Esophagus muscularis mucosa (tissue), 4 donors: ENCODE measurements at regions not wholly inside any gene's neighbourhood (a gene's known extent, or its start where the extent isn't known, plus 50 kb on each side); places are given as distances from the start of the nearest gene placed in this dataset.

Source experiments
- DNase-seq: peaks from one replicate; pipeline ENCODE4 v3.0.0-alpha.2; 2017; ENCODE audit errors: extremely low spot score
- H3K27ac ChIP-seq, 4 donors: fragments of 200-600 bp; sonication (generic); replicated peaks in 1 of 4; 1 replicate in 3 of 4; 2 replicates in 1 of 4; pipeline ENCODE4 v1.5.1; 2016 to 2019; ENCODE audit warnings: mild to moderate bottlenecking in 1 of 4
- H3K27me3 ChIP-seq, 4 donors: fragments of 200-600 bp; sonication (generic); one replicate each; pipeline versions ENCODE4 v1.5.1 to v1.6.0; 2016 to 2019
- H3K36me3 ChIP-seq, 4 donors: fragments of 200-600 bp; sonication (generic); one replicate each; pipeline ENCODE4 v1.5.1; 2016 to 2019
- H3K4me1 ChIP-seq, 4 donors: fragments of 200-600 bp; sonication (generic); one replicate each; pipeline ENCODE4 v1.5.1; 2016 to 2019
- H3K4me3 ChIP-seq, 4 donors: fragments of 200-600 bp; sonication (generic); 1 replicate in 2 of 4; 2 replicates in 2 of 4; pipeline ENCODE4 v1.5.1; 2016 to 2019; ENCODE audit warnings: mild to moderate bottlenecking in 4 of 4, moderate library complexity in 1 of 4
- H3K9me3 ChIP-seq, 4 donors: fragments of 200-600 bp; sonication (generic); 1 replicate in 3 of 4; 2 replicates in 1 of 4; pipeline ENCODE4 v1.5.1; 2016 to 2019
- CTCF ChIP-seq, 3 experiments: fragments of 200-600 bp in 2 of 3; fragments of 450-650 bp in 1 of 3; sonication (generic) in 2 of 3; IDR thresholded peaks; one replicate each; pipeline ENCODE4 v1.5.1; 2017 to 2019; ENCODE audit warnings: antibody characterized with exemption in 3 of 3, mild to moderate bottlenecking in 2 of 3, moderate library complexity in 1 of 3
- EP300 ChIP-seq: sonication (generic); formaldehyde crosslinking; IDR thresholded peaks from one replicate; pipeline ENCODE4 v1.6.1; 2017; ENCODE audit warnings: antibody characterized with exemption
- POLR2A ChIP-seq: fragments of 450-650 bp; IDR thresholded peaks from one replicate; pipeline ENCODE4 v1.6.1; 2017; ENCODE audit warnings: antibody characterized with exemption, moderate library complexity, mild to moderate bottlenecking, low read depth
- POLR2AphosphoS5 ChIP-seq, 2 donors: sonication (generic); formaldehyde crosslinking; IDR thresholded peaks; one replicate each; pipeline ENCODE4 v1.6.1; 2017; ENCODE audit warnings: antibody characterized with exemption in 2 of 2
- WGBS: methylation state at CpG from one replicate; pipeline ENCODE4 v1.1.5; 2018; 5-methylcytosine and 5-hydroxymethylcytosine counted together
- intact Hi-C: fragments of 100-400 bp; cut with DNase I; formaldehyde crosslinking; loops from one replicate; pipeline ENCODE4 v1.15.1; 2023

GRCh38 chr4:128735714-128736113, 73.8 kb upstream of the JADE1 start:
- TF ChIP-seq POLR2A (no peak), EP300 (no peak), POLR2AphosphoS5 (IDR thresholded peaks at IDR 0.05) (no peak), CTCF (IDR thresholded peaks at IDR 0.05) (no peak)
- intact Hi-C loops, result no loop called here
- no peaks in the 10 kb centered on the region for H3K36me3 ChIP-seq
- H3K4me1 ChIP-seq, result peaks cover 0 to 6% (median 2%) of the 10 kb centered on the region in 4 donors
- WGBS, result 96% methylated on average over 2 of the region's 2 CpGs
- H3K9me3 ChIP-seq, result no peaks in the 10 kb centered on the region
- no peak overlapping the region for H3K4me3 ChIP-seq
- no peak for DNase-seq
- no peaks in the 10 kb centered on the region for H3K27me3 ChIP-seq
- no peak overlapping the region for H3K27ac ChIP-seq

DNA sequence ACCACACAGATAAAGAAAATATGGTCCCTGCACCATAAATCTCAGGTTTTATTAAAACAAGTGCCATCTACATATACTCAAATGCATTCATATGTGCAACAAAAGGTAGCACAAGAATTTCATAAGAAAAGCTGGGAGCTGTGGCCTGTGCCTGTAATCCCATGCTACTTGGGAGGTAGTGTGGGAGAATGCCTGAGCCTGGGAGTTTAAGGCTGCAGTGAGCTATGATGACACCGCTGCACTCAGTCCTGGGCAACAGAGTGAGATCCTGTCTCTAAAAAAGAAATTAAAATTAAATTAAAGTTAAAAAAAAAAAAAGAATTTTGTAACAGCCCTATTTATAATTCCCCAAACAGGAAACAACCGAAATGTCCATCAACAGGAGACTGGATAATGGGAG, 81.3 kb upstream of the JADE1 start:
- Histone ChIP-seq H3K4me1 (peaks cover 0 to 6% (median 2%) of the 10 kb centered on the region in 4 donors), H3K4me3 (no peak overlapping the region), H3K27ac (no peak overlapping the region), H3K9me3 (no peaks in the 10 kb centered on the region), H3K27me3 (no peaks in the 10 kb centered on the region), H3K36me3 (no peaks in the 10 kb centered on the region)
- DNase-seq, result no peak
- TF ChIP-seq POLR2A (no peak), POLR2AphosphoS5 (IDR thresholded peaks at IDR 0.05) (no peak), EP300 (no peak), CTCF (IDR thresholded peaks at IDR 0.05) (no peak)
- WGBS, result 92% methylated on average over 2 of the region's 2 CpGs
- intact Hi-C loops, result no loop called here

GRCh38 chr4:128727658-128728057, 81.8 kb upstream of the JADE1 start:
- TF ChIP-seq CTCF (IDR thresholded peaks at IDR 0.05) (no peak), POLR2A (no peak), POLR2AphosphoS5 (IDR thresholded peaks at IDR 0.05) (no peak), EP300 (no peak)
- DNase-seq, result no peak
- peaks cover 0 to 6% (median 2%) of the 10 kb centered on the region in 4 donors for H3K4me1 ChIP-seq
- no peak overlapping the region for H3K27ac ChIP-seq
- H3K36me3 ChIP-seq, result no peaks in the 10 kb centered on the region
- no peak overlapping the region for H3K4me3 ChIP-seq
- intact Hi-C loops, result no loop called here
- no peaks in the 10 kb centered on the region for H3K27me3 ChIP-seq
- no peaks in the 10 kb centered on the region for H3K9me3 ChIP-seq

- WGBS, result 60% methylated on average over 3 of the region's 3 CpGs
- no peak for DNase-seq
- TF ChIP-seq POLR2A, result no peak
- no peak overlapping the region for H3K4me3 ChIP-seq
- no peak overlapping the region for H3K27ac ChIP-seq
- intact Hi-C loops, result no loop called here
- no peaks in the 10 kb centered on the region for H3K9me3 ChIP-seq
- H3K27me3 ChIP-seq, result no peaks in the 10 kb centered on the region
- no peaks in the 10 kb centered on the region for H3K36me3 ChIP-seq
- H3K4me1 ChIP-seq, result no peaks in the 10 kb centered on the region
Observed at GRCh38 chr4:128725405-128726055, 84.0 kb upstream of the JADE1 start.

DNA sequence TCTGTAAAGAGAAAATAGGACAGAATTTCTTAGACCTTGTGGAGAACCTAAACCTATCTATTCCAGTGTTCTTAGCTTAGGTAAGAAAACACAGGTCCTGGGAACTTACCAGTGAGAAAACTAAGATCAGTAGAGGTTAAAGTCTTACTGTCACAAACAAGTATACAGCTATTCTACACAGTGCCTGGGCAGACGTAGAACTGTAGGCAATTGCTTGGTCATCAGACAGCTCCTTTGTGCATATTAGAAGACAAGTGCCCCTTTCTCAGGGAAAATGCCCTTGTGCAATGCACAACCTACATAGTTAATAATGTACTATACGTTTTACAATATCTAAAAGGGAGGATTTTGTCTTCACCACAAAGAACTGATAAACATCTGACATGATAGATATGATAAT, 86.6 kb upstream of the JADE1 start:
- 77% methylated on average over 2 of the region's 2 CpGs for WGBS
- Histone ChIP-seq H3K9me3 (no peaks in the 10 kb centered on the region), H3K4me1 (peaks cover 0 to 16% (median 13%) of the 10 kb centered on the region in 4 donors), H3K4me3 (no peak overlapping the region), H3K36me3 (no peaks in the 10 kb centered on the region), H3K27me3 (no peaks in the 10 kb centered on the region), H3K27ac (no peak overlapping the region)
- no peak for DNase-seq
- TF ChIP-seq POLR2A, result no peak
- TF ChIP-seq EP300, result no peak
- TF ChIP-seq POLR2AphosphoS5 (IDR thresholded peaks at IDR 0.05), result no peak
- no peak for TF ChIP-seq CTCF (IDR thresholded peaks at IDR 0.05)
- intact Hi-C loops, result no loop called here
